GM23338 (cell line): ENCODE measurements at regions not wholly inside any gene's neighbourhood (a gene's known extent, or its start where the extent isn't known, plus 50 kb on each side); places are given as distances from the start of the nearest gene placed in this dataset.

ENCODE experiments used
- ATAC-seq: fragments of 200-7000 bp; cut with Tn5 transposase; 3 replicates; pipeline ENCODE4 v1.9.1; 2020
- DNase-seq: peaks from one replicate; pipeline ENCODE4 v3.0.0-alpha.2; 2015; ENCODE audit warnings: low spot score
- H2AFZ ChIP-seq: fragments of 200-600 bp; sonication (generic); 2 replicates; pipeline ENCODE4 v1.8.0; 2016; ENCODE audit warnings: antibody characterized with exemption, mild to moderate bottlenecking, moderate library complexity
- H3F3A ChIP-seq: fragments of 200-600 bp; sonication (generic); replicated peaks from 2 replicates; pipeline ENCODE4 v1.8.0; 2017; ENCODE audit warnings: antibody characterized with exemption, mixed run types, low read depth
- H3K27ac ChIP-seq: fragments of 200-600 bp; sonication (generic); 2 replicates; pipeline ENCODE4 v1.6.1; 2016; ENCODE audit warnings: low read depth
- H3K27me3 ChIP-seq: fragments of 200-600 bp; sonication (generic); 2 replicates; pipeline ENCODE4 v1.8.0; 2016; ENCODE audit warnings: mild to moderate bottlenecking, mixed run types, moderate library complexity; ENCODE audit not compliant: insufficient read depth
- H3K36me3 ChIP-seq: fragments of 200-600 bp; sonication (generic); 2 replicates; pipeline ENCODE4 v1.8.0; 2016; ENCODE audit warnings: mild to moderate bottlenecking; ENCODE audit not compliant: insufficient read depth
- H3K4me1 ChIP-seq: fragments of 200-600 bp; sonication (generic); 2 replicates; pipeline ENCODE4 v1.8.0; 2016; ENCODE audit warnings: mild to moderate bottlenecking, moderate library complexity; ENCODE audit not compliant: insufficient read depth
- H3K4me2 ChIP-seq: fragments of 200-600 bp; sonication (generic); 2 replicates; pipeline ENCODE4 v1.7.1; 2017; ENCODE audit warnings: mixed run types
- H3K4me3 ChIP-seq: fragments of 200-600 bp; sonication (generic); 2 replicates; pipeline ENCODE4 v1.6.1; 2016; ENCODE audit warnings: mixed run types
- H3K79me2 ChIP-seq: fragments of 200-600 bp; sonication (generic); replicated peaks from 2 replicates; pipeline ENCODE4 v1.8.0; 2017; ENCODE audit warnings: mild to moderate bottlenecking; ENCODE audit not compliant: insufficient read depth
- H3K9me2 ChIP-seq: fragments of 200-600 bp; sonication (generic); 2 replicates; pipeline ENCODE4 v1.8.0; 2017; ENCODE audit not compliant: insufficient read depth
- H4K20me1 ChIP-seq: fragments of 200-600 bp; sonication (generic); replicated peaks from 2 replicates; pipeline ENCODE4 v1.8.0; 2017; ENCODE audit warnings: mild to moderate bottlenecking; ENCODE audit not compliant: insufficient read depth
- H3K27ac Mint-ChIP-seq: 2 replicates; pipeline ENCODE4 v1.8.0; 2020; ENCODE audit warnings: inconsistent platforms, mild to moderate bottlenecking, moderate library complexity, mixed read lengths
- H3K27me3 Mint-ChIP-seq: 3 replicates; pipeline ENCODE4 v1.8.0; 2022; ENCODE audit warnings: low read depth, mild to moderate bottlenecking, moderate library complexity, mixed read lengths, inconsistent platforms; ENCODE audit not compliant: insufficient read depth, poor library complexity
- H3K36me3 Mint-ChIP-seq: 3 replicates; pipeline ENCODE4 v1.8.0; 2021; ENCODE audit warnings: low read depth, mild to moderate bottlenecking, inconsistent platforms, moderate library complexity, mixed read lengths
- H3K4me1 Mint-ChIP-seq: 3 replicates; pipeline ENCODE4 v1.8.0; 2020; ENCODE audit warnings: mild to moderate bottlenecking, inconsistent platforms, mixed read lengths
- H3K4me3 Mint-ChIP-seq: 3 replicates; pipeline ENCODE4 v1.8.0; 2021; ENCODE audit warnings: moderate library complexity, mild to moderate bottlenecking, inconsistent platforms, mixed read lengths
- H3K9me3 Mint-ChIP-seq: 3 replicates; pipeline ENCODE4 v1.8.0; 2020; ENCODE audit warnings: moderate library complexity, mild to moderate bottlenecking, inconsistent platforms, mixed read lengths
- CTCF ChIP-seq, 2 experiments: fragments of 200-600 bp in 1 of 2; sonication (generic) in 1 of 2; conservative IDR thresholded peaks; 2 replicates each; pipeline versions ENCODE4 v1.5.1 to v1.6.1; 2016 to 2017; ENCODE audit warnings: antibody characterized with exemption in 2 of 2, low read depth in 2 of 2, mild to moderate bottlenecking in 2 of 2, moderate library complexity in 1 of 2
- EZH2 ChIP-seq: fragments of 200-600 bp; sonication (generic); IDR thresholded peaks from one replicate; pipeline ENCODE4 v1.8.0; 2017; ENCODE audit warnings: antibody characterized with exemption, mild to moderate bottlenecking, low read depth; ENCODE audit not compliant: unreplicated experiment
- JUNB ChIP-seq: IDR thresholded peaks from one replicate; pipeline ENCODE4 v1.6.1; 2016; ENCODE audit warnings: antibody characterized with exemption; ENCODE audit not compliant: unreplicated experiment
- POLR2AphosphoS5 ChIP-seq: IDR thresholded peaks from 2 replicates; pipeline ENCODE4 v1.6.1; 2016; ENCODE audit warnings: antibody characterized with exemption, low read depth
- ZNF114 ChIP-seq: fragments of 250-450 bp; sonication (Bioruptor Pico); IDR thresholded peaks from 2 replicates; pipeline ENCODE4 v1.5.0; 2020; ENCODE audit warnings: mild to moderate bottlenecking, moderate library complexity
- ZNF462 ChIP-seq: fragments of 250-450 bp; sonication (Bioruptor Pico); IDR thresholded peaks from 2 replicates; pipeline ENCODE4 v1.5.0; 2020; ENCODE audit warnings: mild to moderate bottlenecking, moderate library complexity

- TF ChIP-seq ZNF462 (CRISPR knock-in tag), result no peak
- TF ChIP-seq POLR2AphosphoS5, result no peak
- no peak for TF ChIP-seq ZNF114 (CRISPR knock-in tag)
Observed at GRCh38 chr7:81333004-81333403, 414.2 kb upstream of the SEMA3C start (continued).

DNA sequence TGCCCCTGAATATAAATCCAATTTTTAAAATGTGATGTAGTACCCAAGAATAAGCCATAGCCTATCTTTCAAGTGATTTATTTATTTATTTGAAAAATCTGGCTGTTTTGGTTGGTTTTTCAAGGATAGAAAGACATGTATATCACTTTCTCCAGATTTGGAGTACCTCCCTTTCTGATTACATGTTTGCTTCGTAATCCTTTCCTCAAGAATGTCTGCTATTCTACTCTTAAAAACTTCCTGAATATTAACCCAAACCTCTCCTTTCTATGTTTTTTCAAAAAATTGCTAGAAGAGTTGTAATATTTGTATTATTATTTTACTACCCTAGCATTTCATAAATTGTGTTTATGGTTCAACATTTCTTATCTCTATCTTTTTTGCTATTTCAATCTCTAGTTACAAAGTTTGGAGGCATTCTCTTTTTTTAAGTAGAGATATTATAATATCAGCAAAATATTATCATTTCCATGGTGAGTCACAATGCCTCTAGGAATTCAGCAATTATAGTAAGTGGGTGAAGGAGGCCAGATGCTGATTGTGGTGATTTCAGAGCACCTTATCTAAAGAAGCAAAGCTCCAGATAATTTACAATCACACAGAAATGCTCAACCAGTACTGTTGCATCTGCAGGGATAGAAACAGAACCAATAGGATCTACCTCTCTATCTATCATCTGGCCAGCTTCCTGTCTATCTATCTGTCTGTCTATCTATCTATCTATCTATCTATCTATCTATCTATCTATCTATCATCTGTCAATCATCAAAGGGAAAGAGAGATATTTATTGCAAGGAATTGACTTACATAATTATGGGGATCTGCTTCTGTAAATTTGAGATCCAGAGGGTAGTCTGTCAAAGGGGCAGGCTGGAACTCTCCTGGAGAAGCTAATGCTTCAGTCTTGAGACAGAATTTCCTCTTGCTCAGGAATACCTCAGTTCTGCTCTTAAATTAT, 412.5 kb upstream of the SEMA3C start:
- H3K27ac Mint-ChIP-seq, result no peak overlapping the region
- Histone ChIP-seq H3F3A (no peaks in the 10 kb centered on the region), H2AFZ (no peak overlapping the region), H3K4me2 (no peak overlapping the region), H3K4me3 (no peak overlapping the region), H3K9me2 (no peaks in the 10 kb centered on the region), H3K36me3 (no peaks in the 10 kb centered on the region), H4K20me1 (no peaks in the 10 kb centered on the region), H3K79me2 (no peaks in the 10 kb centered on the region), H3K27ac (no peak overlapping the region), H3K4me1 (no peaks in the 10 kb centered on the region), H3K27me3 (no peaks in the 10 kb centered on the region)
- no peaks in the 10 kb centered on the region; the same call in 2 of the 3 replicates for H3K36me3 Mint-ChIP-seq
- no peak overlapping the region for H3K4me3 Mint-ChIP-seq
- ATAC-seq (no peak), DNase-seq (no peak)
- no peaks in the 10 kb centered on the region; the same call in 2 of the 3 replicates for H3K9me3 Mint-ChIP-seq
- H3K27me3 Mint-ChIP-seq, result no peaks in the 10 kb centered on the region
- peaks cover 5% of the 10 kb centered on the region; the same call in 2 of the 3 replicates for H3K4me1 Mint-ChIP-seq
- TF ChIP-seq ZNF114 (CRISPR knock-in tag) (no peak), JUNB (no peak), EZH2 (no peak), ZNF462 (CRISPR knock-in tag) (no peak), CTCF (conservative IDR thresholded peaks at IDR 0.05; ENCODE audit: low read depth in 2 of 2) (no peak)
